Keratinocyte (primary cell): ENCODE measurements at regions not wholly inside any gene's neighbourhood (a gene's known extent, or its start where the extent isn't known, plus 50 kb on each side); places are given as distances from the start of the nearest gene placed in this dataset.

Experiments
- CTCF ChIP-seq, 3 experiments: IDR thresholded peaks in 1 of 3; conservative IDR thresholded peaks in 1 of 3; optimal IDR thresholded peaks in 1 of 3; 2 replicates in 2 of 3; 3 replicates in 1 of 3; pipeline versions ENCODE3 to v1.5.1; 2011; ENCODE audit warnings: low read length in 3 of 3, mild to moderate bottlenecking in 3 of 3, moderate library complexity in 2 of 3, control low read depth in 1 of 3, inconsistent platforms in 1 of 3; ENCODE audit not compliant: insufficient read depth in 2 of 3; ENCODE audit errors: extremely low read depth in 1 of 3
- EZH2 ChIP-seq: IDR thresholded peaks from one replicate; pipeline ENCODE4 v1.6.1; 2012; ENCODE audit warnings: inconsistent platforms, mild to moderate bottlenecking, low read length, moderate library complexity

- no peak for TF ChIP-seq CTCF (optimal IDR thresholded peaks at IDR 0.05 in 1 of 3, IDR thresholded peaks at IDR 0.05 in 1 of 3, conservative IDR thresholded peaks at IDR 0.05 in 1 of 3; ENCODE audit: extremely low read depth in 1 of 3, insufficient read depth in 2 of 3, low read length in 3 of 3)
- no peak for TF ChIP-seq EZH2
Observed at GRCh38 chr5:126117044-126117443, 306.2 kb upstream of the GRAMD2B start.
